HCT116 (cell line): ENCODE measurements at regions not wholly inside any gene's neighbourhood (a gene's known extent, or its start where the extent isn't known, plus 50 kb on each side); places are given as distances from the start of the nearest gene placed in this dataset.

Experiments
- ATAC-seq: fragments of 200-7000 bp; cut with Tn5 transposase; 2 replicates; pipeline ENCODE4 v1.9.1; 2020; ENCODE audit warnings: mild to moderate bottlenecking, moderate library complexity
- BruUV-seq: library from RNA; stranded (reverse); fragments of 400-500 nt; replicated peaks from 2 replicates; lab custom pipeline; 2021; lab: Mats Ljungman, UMichigan
- CTCF ChIA-PET: fragments of 300-600 bp; sonication (Branson Sonifier 250); formaldehyde crosslinking; loops from one replicate; lab custom pipeline; 2021; ENCODE audit warnings: antibody characterized with exemption; lab: Charles Lee
- POLR2A ChIA-PET: fragments of 300-600, 350-600 bp; sonication (Branson Sonifier 250); formaldehyde crosslinking; loops from one replicate; lab custom pipeline; 2021; ENCODE audit warnings: antibody characterized with exemption; lab: Charles Lee
- RAD21 ChIA-PET, 2 experiments: fragments of 300-600 bp; sonication (Branson Sonifier 250); formaldehyde crosslinking; loops; one replicate each; lab custom pipeline; 2023; ENCODE audit warnings: low total read pairs in 2 of 2; ENCODE audit not compliant: uncharacterized antibody in 2 of 2, unreplicated experiment in 2 of 2, low non-redundant PET in 1 of 2; lab: Charles Lee
- DNase-seq: peaks from one replicate; pipeline ENCODE4 v3.0.0-alpha.2; 2010; ENCODE audit warnings: low read depth, low spot score
- H2AFZ ChIP-seq: fragments of 200-600 bp; shearing (Covaris generic), sonication (generic); 2 replicates; pipeline ENCODE4 v1.6.1; 2017; ENCODE audit warnings: low read depth, mixed run types, mixed read lengths, antibody characterized with exemption, low read length; ENCODE audit not compliant: poor library complexity, severe bottlenecking
- H3K27ac ChIP-seq: 2 replicates; pipeline ENCODE4 v1.5.1; 2012; ENCODE audit warnings: low read depth, low read length
- H3K27me3 ChIP-seq: fragments of 200-600 bp; sonication (generic); 2 replicates; pipeline ENCODE4 v1.6.1; 2016; ENCODE audit warnings: mixed run types, low read length, mixed read lengths; ENCODE audit not compliant: insufficient read depth
- H3K36me3 ChIP-seq, 2 experiments: fragments of 200-500 bp in 1 of 2; fragments of 200-600 bp in 1 of 2; sonication (Bioruptor generic) in 1 of 2; sonication (generic) in 1 of 2; 2 replicates each; pipeline versions ENCODE4 v1.5.1 to v1.6.1; 2014 to 2016; ENCODE audit warnings: low read length in 2 of 2, inconsistent platforms in 1 of 2, mixed read lengths in 1 of 2, mixed run types in 1 of 2; ENCODE audit not compliant: insufficient read depth in 2 of 2, control insufficient read depth in 1 of 2
- H3K4me1 ChIP-seq, 2 experiments: fragments of 200-600 bp in 1 of 2; sonication (generic) in 1 of 2; 2 replicates each; pipeline versions ENCODE4 v1.5.1 to v1.6.1; 2012 to 2017; ENCODE audit warnings: low read length in 2 of 2, inconsistent platforms in 1 of 2, mild to moderate bottlenecking in 1 of 2, mixed read lengths in 1 of 2, mixed run types in 1 of 2, moderate library complexity in 1 of 2; ENCODE audit not compliant: insufficient read depth in 2 of 2, control insufficient read depth in 1 of 2
- H3K4me2 ChIP-seq: fragments of 200-600 bp; sonication (generic); 2 replicates; pipeline ENCODE4 v1.6.1; 2017; ENCODE audit warnings: mixed run types, low read length, mixed read lengths
- H3K4me3 ChIP-seq, 2 experiments: fragments of 200-600 bp in 1 of 2; sonication (generic) in 1 of 2; replicated peaks in 1 of 2; 2 replicates each; pipeline ENCODE4 v1.5.1; 2011 to 2016; ENCODE audit warnings: low read length in 2 of 2, control low read depth in 1 of 2, low read depth in 1 of 2, mild to moderate bottlenecking in 1 of 2, mixed read lengths in 1 of 2, mixed run types in 1 of 2
- H3K79me2 ChIP-seq: fragments of 200-600 bp; sonication (generic); 2 replicates; pipeline ENCODE4 v1.6.1; 2017; ENCODE audit warnings: mild to moderate bottlenecking, mixed run types, low read length, moderate library complexity, mixed read lengths; ENCODE audit not compliant: insufficient read depth
- H3K9ac ChIP-seq: fragments of 200-600 bp; sonication (generic); 2 replicates; pipeline ENCODE4 v1.6.1; 2016; ENCODE audit warnings: low read length, mixed read lengths
- H3K9me2 ChIP-seq: fragments of 200-600 bp; sonication (generic), shearing (Covaris generic); 2 replicates; pipeline ENCODE4 v1.6.1; 2017; ENCODE audit warnings: mixed run types, mild to moderate bottlenecking, moderate library complexity; ENCODE audit not compliant: insufficient read depth
- H3K9me3 ChIP-seq, 2 experiments: fragments of 200-500 bp in 1 of 2; fragments of 200-600 bp in 1 of 2; sonication (Bioruptor generic) in 1 of 2; sonication (generic) in 1 of 2; 2 replicates each; pipeline ENCODE4 v1.6.1; 2014 to 2017; ENCODE audit warnings: low read length in 2 of 2, mixed read lengths in 2 of 2, inconsistent platforms in 1 of 2, low read depth in 1 of 2, mild to moderate bottlenecking in 1 of 2, mixed run types in 1 of 2, moderate library complexity in 1 of 2; ENCODE audit not compliant: control insufficient read depth in 1 of 2, insufficient read depth in 1 of 2
- H4K20me1 ChIP-seq: fragments of 200-600 bp; sonication (generic), shearing (Covaris generic); 2 replicates; pipeline ENCODE4 v1.6.1; 2017; ENCODE audit warnings: mixed run types, mild to moderate bottlenecking, moderate library complexity; ENCODE audit not compliant: insufficient read depth
- CBX3 ChIP-seq: IDR thresholded peaks from 2 replicates; pipeline ENCODE4 v1.6.1; 2012; ENCODE audit warnings: low read depth
- CEBPB ChIP-seq: IDR thresholded peaks from 2 replicates; pipeline ENCODE4 v1.6.1; 2012; ENCODE audit warnings: low read depth
- EGR1 ChIP-seq: IDR thresholded peaks from 2 replicates; pipeline ENCODE4 v1.6.1; 2012; ENCODE audit warnings: low read depth
- ELF1 ChIP-seq: IDR thresholded peaks from 2 replicates; pipeline ENCODE4 v1.6.1; 2012; ENCODE audit warnings: low read depth, borderline replicate concordance
- POLR2A ChIP-seq: IDR thresholded peaks from 2 replicates; pipeline ENCODE4 v1.7.0; 2011; ENCODE audit warnings: borderline replicate concordance; ENCODE audit not compliant: insufficient read depth, insufficient read length; ENCODE audit errors: extremely low read depth
- POLR2AphosphoS5 ChIP-seq: IDR thresholded peaks from 2 replicates; pipeline ENCODE4 v1.6.1; 2011; ENCODE audit warnings: mild to moderate bottlenecking, low read depth, low read length, moderate library complexity
- RAD21 ChIP-seq: IDR thresholded peaks from 2 replicates; pipeline ENCODE4 v1.6.1; 2012; ENCODE audit warnings: low read depth, mild to moderate bottlenecking
- SIN3A ChIP-seq: IDR thresholded peaks from 2 replicates; pipeline ENCODE4 v1.6.1; 2012; ENCODE audit warnings: low read depth
- SP1 ChIP-seq: IDR thresholded peaks from 2 replicates; pipeline ENCODE4 v1.6.1; 2012; ENCODE audit warnings: low read depth
- SRF ChIP-seq: IDR thresholded peaks from 2 replicates; pipeline ENCODE4 v1.6.1; 2012; ENCODE audit warnings: low read depth
- TCF7L2 ChIP-seq: IDR thresholded peaks from 2 replicates; pipeline ENCODE4 v1.7.0; 2011; ENCODE audit warnings: borderline replicate concordance, inconsistent platforms; ENCODE audit not compliant: insufficient read depth, insufficient read length; ENCODE audit errors: extremely low read depth
- YY1 ChIP-seq: IDR thresholded peaks from 2 replicates; pipeline ENCODE4 v1.6.1; 2011; ENCODE audit warnings: low read length, low read depth, moderate library complexity, mild to moderate bottlenecking; ENCODE audit not compliant: insufficient replicate concordance; ENCODE audit errors: extremely low read depth
- intact Hi-C: fragments of 100-400 bp; cut with micrococcal nuclease; formaldehyde crosslinking; loops from 2 replicates; pipeline ENCODE4 v1.10.0; 2022
- TF ChIP-seq, protein P1 (sequence below): IDR thresholded peaks from 2 replicates; pipeline ENCODE4 v1.6.1; 2012; ENCODE audit warnings: low read depth
- TF ChIP-seq, protein P2 (sequence below): IDR thresholded peaks from 2 replicates; pipeline ENCODE4 v1.6.1; 2012
- TF ChIP-seq, protein P3 (sequence below): IDR thresholded peaks from 2 replicates; pipeline ENCODE4 v1.6.1; 2011; ENCODE audit warnings: mild to moderate bottlenecking, low read length, moderate library complexity; ENCODE audit not compliant: insufficient replicate concordance; ENCODE audit errors: extremely low read depth
- TF ChIP-seq, protein P4 (sequence below): IDR thresholded peaks from 2 replicates; pipeline ENCODE4 v1.6.1; 2012

DNA sequence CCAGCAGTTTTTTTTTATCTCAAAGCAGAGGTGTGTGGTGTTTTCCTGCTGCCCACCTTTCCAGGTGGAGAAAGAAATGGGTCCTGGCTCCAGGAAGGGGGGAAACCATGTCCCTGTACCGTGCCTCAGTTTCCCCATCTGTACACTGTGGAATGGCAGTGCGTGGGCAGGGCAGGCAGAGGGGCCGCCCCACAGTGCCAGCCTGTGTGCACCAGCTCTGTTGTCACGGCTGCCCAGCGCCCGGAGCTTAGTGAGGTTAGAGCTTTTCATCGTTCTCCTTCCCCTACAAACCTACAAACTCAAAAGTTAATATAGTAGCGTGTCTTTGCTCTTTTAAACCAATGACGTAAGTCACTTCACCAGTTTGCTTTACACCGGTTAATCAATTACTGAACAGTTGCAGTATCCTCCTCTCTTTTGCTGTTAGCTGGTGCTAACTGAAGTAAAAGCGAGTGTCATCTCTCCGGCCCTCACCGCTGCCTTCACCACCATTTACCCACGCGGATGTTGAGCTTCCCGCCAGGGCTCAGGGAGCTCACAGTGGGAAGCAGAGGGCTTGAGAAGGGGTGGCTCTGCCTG lies 114.8 kb upstream of the ADRA2C start (continued):
- TF ChIP-seq, protein P1, sequence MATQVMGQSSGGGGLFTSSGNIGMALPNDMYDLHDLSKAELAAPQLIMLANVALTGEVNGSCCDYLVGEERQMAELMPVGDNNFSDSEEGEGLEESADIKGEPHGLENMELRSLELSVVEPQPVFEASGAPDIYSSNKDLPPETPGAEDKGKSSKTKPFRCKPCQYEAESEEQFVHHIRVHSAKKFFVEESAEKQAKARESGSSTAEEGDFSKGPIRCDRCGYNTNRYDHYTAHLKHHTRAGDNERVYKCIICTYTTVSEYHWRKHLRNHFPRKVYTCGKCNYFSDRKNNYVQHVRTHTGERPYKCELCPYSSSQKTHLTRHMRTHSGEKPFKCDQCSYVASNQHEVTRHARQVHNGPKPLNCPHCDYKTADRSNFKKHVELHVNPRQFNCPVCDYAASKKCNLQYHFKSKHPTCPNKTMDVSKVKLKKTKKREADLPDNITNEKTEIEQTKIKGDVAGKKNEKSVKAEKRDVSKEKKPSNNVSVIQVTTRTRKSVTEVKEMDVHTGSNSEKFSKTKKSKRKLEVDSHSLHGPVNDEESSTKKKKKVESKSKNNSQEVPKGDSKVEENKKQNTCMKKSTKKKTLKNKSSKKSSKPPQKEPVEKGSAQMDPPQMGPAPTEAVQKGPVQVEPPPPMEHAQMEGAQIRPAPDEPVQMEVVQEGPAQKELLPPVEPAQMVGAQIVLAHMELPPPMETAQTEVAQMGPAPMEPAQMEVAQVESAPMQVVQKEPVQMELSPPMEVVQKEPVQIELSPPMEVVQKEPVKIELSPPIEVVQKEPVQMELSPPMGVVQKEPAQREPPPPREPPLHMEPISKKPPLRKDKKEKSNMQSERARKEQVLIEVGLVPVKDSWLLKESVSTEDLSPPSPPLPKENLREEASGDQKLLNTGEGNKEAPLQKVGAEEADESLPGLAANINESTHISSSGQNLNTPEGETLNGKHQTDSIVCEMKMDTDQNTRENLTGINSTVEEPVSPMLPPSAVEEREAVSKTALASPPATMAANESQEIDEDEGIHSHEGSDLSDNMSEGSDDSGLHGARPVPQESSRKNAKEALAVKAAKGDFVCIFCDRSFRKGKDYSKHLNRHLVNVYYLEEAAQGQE: no peak

- BruUV-seq: no TSS peak
- Histone ChIP-seq H3K27me3 (peaks cover 7% of the 10 kb centered on the region; the same call in 1 of the 2 replicates), H3K9me3 (no peaks in the 10 kb centered on the region), H4K20me1 (no peaks in the 10 kb centered on the region), H3K9ac (no peak overlapping the region), H3K4me3 (no peak overlapping the region), H3K36me3 (no peaks in the 10 kb centered on the region), H3K9me2 (no peaks in the 10 kb centered on the region), H3K4me1 (peaks cover 16 to 17% of the 10 kb centered on the region in 2 experiments), H3K4me2 (no peak overlapping the region), H3K79me2 (no peaks in the 10 kb centered on the region), H3K27ac (no peak overlapping the region), H2AFZ (no peak overlapping the region)
- ATAC-seq (no peak), DNase-seq (no peak)
- intact Hi-C loops: no loop called here
- CTCF ChIA-PET: no interaction called here
- RAD21 ChIA-PET: no interaction called here
- POLR2A ChIA-PET: no interaction called here
- TF ChIP-seq SIN3A (no peak), CEBPB (no peak), EGR1 (no peak), YY1 (no peak), POLR2A (no peak), SRF (no peak), ELF1 (no peak), CBX3 (no peak), POLR2AphosphoS5 (no peak), SP1 (no peak), RAD21 (no peak), TCF7L2 (no peak)
- TF ChIP-seq, protein P2, sequence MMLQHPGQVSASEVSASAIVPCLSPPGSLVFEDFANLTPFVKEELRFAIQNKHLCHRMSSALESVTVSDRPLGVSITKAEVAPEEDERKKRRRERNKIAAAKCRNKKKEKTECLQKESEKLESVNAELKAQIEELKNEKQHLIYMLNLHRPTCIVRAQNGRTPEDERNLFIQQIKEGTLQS: no peak
- TF ChIP-seq, protein P3, sequence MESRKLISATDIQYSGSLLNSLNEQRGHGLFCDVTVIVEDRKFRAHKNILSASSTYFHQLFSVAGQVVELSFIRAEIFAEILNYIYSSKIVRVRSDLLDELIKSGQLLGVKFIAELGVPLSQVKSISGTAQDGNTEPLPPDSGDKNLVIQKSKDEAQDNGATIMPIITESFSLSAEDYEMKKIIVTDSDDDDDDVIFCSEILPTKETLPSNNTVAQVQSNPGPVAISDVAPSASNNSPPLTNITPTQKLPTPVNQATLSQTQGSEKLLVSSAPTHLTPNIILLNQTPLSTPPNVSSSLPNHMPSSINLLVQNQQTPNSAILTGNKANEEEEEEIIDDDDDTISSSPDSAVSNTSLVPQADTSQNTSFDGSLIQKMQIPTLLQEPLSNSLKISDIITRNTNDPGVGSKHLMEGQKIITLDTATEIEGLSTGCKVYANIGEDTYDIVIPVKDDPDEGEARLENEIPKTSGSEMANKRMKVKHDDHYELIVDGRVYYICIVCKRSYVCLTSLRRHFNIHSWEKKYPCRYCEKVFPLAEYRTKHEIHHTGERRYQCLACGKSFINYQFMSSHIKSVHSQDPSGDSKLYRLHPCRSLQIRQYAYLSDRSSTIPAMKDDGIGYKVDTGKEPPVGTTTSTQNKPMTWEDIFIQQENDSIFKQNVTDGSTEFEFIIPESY: no peak
- TF ChIP-seq, protein P4, sequence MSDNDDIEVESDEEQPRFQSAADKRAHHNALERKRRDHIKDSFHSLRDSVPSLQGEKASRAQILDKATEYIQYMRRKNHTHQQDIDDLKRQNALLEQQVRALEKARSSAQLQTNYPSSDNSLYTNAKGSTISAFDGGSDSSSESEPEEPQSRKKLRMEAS: no peak
- TF ChIP-seq, protein P1: no peak
Measured at GRCh38 chr4:3649491-3649890, 116.7 kb upstream of the ADRA2C start.
